Body of pancreas (tissue), 4 donors: ENCODE measurements at regions not wholly inside any gene's neighbourhood (a gene's known extent, or its start where the extent isn't known, plus 50 kb on each side); places are given as distances from the start of the nearest gene placed in this dataset.

Experiments used
- ATAC-seq: fragments of 150-250 bp; one replicate; pipeline ENCODE4 v1.9.1; 2016
- DNase-seq, 4 donors: peaks; one replicate each; pipeline ENCODE4 v3.0.0-alpha.2; 2019
- H3K27ac ChIP-seq, 4 donors: fragments of 200-600 bp; sonication (generic); 1 replicate in 3 of 4; 2 replicates in 1 of 4; pipeline versions ENCODE4 v1.5.1 to v1.6.1; 2016 to 2019; ENCODE audit warnings: mild to moderate bottlenecking in 1 of 4, mixed read lengths in 1 of 4, moderate library complexity in 1 of 4
- H3K27me3 ChIP-seq, 2 donors: fragments of 200-600 bp; sonication (generic); one replicate each; pipeline ENCODE4 v1.6.0; 2016; ENCODE audit warnings: mild to moderate bottlenecking in 1 of 2
- H3K36me3 ChIP-seq, 2 donors: fragments of 200-600 bp; sonication (generic); replicated peaks in 1 of 2; 2 replicates each; pipeline ENCODE4 v1.5.1; 2016; ENCODE audit warnings: low read depth in 2 of 2; ENCODE audit not compliant: insufficient read depth in 1 of 2
- H3K4me1 ChIP-seq: fragments of 200-600 bp; sonication (generic); one replicate; pipeline ENCODE4 v1.6.0; 2016
- H3K4me3 ChIP-seq, 2 donors: fragments of 200-600 bp; sonication (generic); 1 replicate in 1 of 2; 2 replicates in 1 of 2; pipeline ENCODE4 v1.5.1; 2016 to 2019
- H3K9me3 ChIP-seq, 3 donors: fragments of 200-600 bp; sonication (generic); 1 replicate in 2 of 3; 2 replicates in 1 of 3; pipeline ENCODE4 v1.5.1; 2016
- POLR2A ChIP-seq, 3 donors: fragments of 450-650 bp; IDR thresholded peaks; one replicate each; pipeline ENCODE4 v1.6.1; 2016; ENCODE audit warnings: antibody characterized with exemption in 3 of 3, mild to moderate bottlenecking in 2 of 3
- WGBS, 2 donors: methylation state at CpG; one replicate each; pipeline ENCODE4 v1.1.5; 2017; 5-methylcytosine and 5-hydroxymethylcytosine counted together
- intact Hi-C: fragments of 100-400 bp; cut with DNase I; formaldehyde crosslinking; loops from one replicate; pipeline ENCODE4 v1.15.1; 2023
- TF ChIP-seq, protein P1 (sequence below), 7 experiments: fragments of 450-650 bp in 4 of 7; fragments of 200-600 bp in 3 of 7; sonication (generic) in 3 of 7; IDR thresholded peaks; one replicate each; pipeline ENCODE4 v1.5.1; 2016 to 2019; ENCODE audit warnings: antibody characterized with exemption in 7 of 7

DNA sequence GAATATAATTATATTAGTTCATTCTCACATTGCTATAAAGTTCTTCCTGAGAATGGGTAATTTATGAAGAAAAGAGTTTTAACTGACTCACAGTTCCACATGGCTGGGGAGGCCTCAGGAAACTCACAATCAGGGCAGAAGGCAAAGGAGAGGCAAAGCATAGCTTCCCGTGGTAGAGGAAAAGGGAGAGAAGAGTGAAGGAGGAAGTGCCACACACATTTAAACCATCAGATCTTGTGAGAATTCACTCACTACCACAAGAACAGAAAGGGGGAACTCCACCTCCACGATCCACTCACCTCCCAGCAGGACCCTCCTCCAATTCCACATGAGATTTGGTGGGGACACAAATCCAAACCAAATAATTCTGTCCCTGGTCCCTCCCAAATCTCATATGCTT lies 773.4 kb upstream of the INTU start:
- Histone ChIP-seq H3K27me3 (no peaks in the 10 kb centered on the region), H3K4me3 (no peak overlapping the region), H3K4me1 (no peaks in the 10 kb centered on the region), H3K36me3 (no peaks in the 10 kb centered on the region), H3K9me3 (no peaks in the 10 kb centered on the region), H3K27ac (no peak overlapping the region)
- no peak for DNase-seq
- intact Hi-C loops = no loop called here
- WGBS, 2 donors = 33 to 51% methylated on average over 2 of the region's 2 CpGs
- ATAC-seq = no peak
- TF ChIP-seq, protein P1, sequence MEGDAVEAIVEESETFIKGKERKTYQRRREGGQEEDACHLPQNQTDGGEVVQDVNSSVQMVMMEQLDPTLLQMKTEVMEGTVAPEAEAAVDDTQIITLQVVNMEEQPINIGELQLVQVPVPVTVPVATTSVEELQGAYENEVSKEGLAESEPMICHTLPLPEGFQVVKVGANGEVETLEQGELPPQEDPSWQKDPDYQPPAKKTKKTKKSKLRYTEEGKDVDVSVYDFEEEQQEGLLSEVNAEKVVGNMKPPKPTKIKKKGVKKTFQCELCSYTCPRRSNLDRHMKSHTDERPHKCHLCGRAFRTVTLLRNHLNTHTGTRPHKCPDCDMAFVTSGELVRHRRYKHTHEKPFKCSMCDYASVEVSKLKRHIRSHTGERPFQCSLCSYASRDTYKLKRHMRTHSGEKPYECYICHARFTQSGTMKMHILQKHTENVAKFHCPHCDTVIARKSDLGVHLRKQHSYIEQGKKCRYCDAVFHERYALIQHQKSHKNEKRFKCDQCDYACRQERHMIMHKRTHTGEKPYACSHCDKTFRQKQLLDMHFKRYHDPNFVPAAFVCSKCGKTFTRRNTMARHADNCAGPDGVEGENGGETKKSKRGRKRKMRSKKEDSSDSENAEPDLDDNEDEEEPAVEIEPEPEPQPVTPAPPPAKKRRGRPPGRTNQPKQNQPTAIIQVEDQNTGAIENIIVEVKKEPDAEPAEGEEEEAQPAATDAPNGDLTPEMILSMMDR (IDR thresholded peaks at IDR 0.05) = no peak
- no peak for TF ChIP-seq POLR2A (IDR thresholded peaks at IDR 0.05)

DNA sequence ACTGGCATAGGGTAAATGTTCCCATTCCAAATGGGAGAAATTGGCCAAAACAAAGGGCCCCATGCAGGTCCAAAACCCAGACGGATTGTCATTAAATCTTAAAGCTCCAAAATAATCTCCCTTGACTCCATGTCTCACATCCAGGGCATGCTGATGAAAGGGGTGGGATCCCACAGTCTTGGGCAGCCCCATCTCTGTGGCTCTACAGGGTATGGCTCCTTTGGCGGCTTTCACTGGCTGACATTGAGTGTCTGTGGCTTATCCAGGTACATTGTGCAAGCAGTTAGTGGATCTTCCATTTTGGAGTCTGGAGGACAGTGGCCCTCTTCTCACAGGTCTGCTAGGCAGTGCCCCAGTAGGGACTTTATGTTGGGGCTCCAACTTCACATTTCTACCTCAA lies 772.9 kb upstream of the INTU start:
- Histone ChIP-seq H3K4me1 (no peaks in the 10 kb centered on the region), H3K9me3 (no peaks in the 10 kb centered on the region), H3K27ac (no peak overlapping the region), H3K36me3 (no peaks in the 10 kb centered on the region), H3K4me3 (no peak overlapping the region), H3K27me3 (no peaks in the 10 kb centered on the region)
- DNase-seq (no peak), ATAC-seq (no peak)
- no peak for TF ChIP-seq POLR2A (IDR thresholded peaks at IDR 0.05)
- TF ChIP-seq, protein P1 (IDR thresholded peaks at IDR 0.05) = no peak
- WGBS, 2 donors = 62 to 83% methylated on average over 2 of the region's 2 CpGs
- intact Hi-C loops = no loop called here

DNA sequence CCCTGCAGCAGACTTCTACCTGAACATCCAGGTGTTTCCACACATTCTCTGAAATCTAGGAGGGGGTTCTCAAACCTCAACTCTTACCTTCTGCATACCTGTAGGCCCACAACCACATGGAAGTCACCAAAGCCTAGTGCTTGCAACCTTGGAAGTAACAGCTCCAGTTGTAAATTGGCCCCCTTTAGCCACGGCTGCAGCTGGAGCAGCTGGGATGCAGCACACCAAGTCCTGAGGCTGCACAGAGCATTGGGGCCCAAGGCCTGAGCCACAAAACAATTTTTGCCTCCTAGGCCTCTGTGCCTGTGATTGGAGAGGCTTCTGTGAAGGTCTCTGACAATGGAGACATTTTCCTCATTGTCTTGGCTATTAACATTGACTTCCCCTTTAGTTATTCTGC lies 772.4 kb upstream of the INTU start:
- DNase-seq (no peak), ATAC-seq (no peak)
- H3K27me3 ChIP-seq = no peaks in the 10 kb centered on the region
- H3K4me3 ChIP-seq = no peak overlapping the region
- no peaks in the 10 kb centered on the region for H3K4me1 ChIP-seq
- TF ChIP-seq, protein P1 (IDR thresholded peaks at IDR 0.05) = no peak
- TF ChIP-seq POLR2A (IDR thresholded peaks at IDR 0.05) = no peak
- intact Hi-C loops = no loop called here
- 82 to 93% methylated on average over 1 of the region's 1 CpG for WGBS, 2 donors
- H3K36me3 ChIP-seq = no peaks in the 10 kb centered on the region
- no peaks in the 10 kb centered on the region for H3K9me3 ChIP-seq
- no peak overlapping the region for H3K27ac ChIP-seq

DNA sequence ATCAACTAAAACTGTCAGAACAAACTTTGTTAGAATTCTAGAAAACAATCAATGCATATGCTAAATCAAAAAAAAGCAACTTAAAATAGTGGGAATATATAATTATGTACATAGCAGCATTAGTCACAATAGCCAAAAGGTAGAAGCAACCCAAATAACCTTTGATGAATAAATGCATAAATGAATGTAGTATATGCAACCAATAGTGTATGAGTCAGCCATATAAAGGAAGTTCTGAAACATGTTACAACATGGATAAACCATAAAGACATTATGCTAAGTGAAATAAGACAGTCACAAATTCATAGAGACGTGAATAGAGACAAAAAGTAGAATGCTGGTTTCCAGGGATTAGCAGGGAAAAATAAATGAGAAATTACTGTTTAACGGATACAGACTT lies 762.8 kb upstream of the INTU start:
- no peak overlapping the region for H3K4me3 ChIP-seq
- no peaks in the 10 kb centered on the region for H3K27me3 ChIP-seq
- no peaks in the 10 kb centered on the region for H3K9me3 ChIP-seq
- TF ChIP-seq POLR2A (IDR thresholded peaks at IDR 0.05) = no peak
- TF ChIP-seq, protein P1 (IDR thresholded peaks at IDR 0.05) = no peak
- no peaks in the 10 kb centered on the region for H3K4me1 ChIP-seq
- intact Hi-C loops = no loop called here
- ATAC-seq (no peak), DNase-seq (no peak)
- no peaks in the 10 kb centered on the region for H3K36me3 ChIP-seq
- WGBS, 2 donors = 48 to 50% methylated on average over 2 of the region's 2 CpGs
- H3K27ac ChIP-seq = no peak overlapping the region

DNA sequence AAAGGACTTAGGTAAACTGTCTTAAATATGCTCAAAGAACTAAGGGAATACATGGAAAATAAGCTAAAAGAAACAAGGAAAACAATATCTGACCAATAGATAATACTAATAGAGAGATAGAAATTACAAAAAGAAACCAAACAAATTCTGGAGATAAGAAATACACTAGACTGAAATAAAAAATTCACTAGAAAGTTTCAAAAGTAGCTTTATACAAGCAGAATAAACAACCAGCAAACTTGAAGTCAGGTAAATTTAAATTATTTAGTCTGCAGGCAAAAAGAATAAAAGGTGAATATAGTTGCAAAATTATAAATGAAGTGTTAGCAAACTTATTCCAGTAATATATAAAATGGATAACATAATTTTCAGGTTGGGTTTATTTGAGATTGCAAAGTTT lies 760.9 kb upstream of the INTU start:
- no peaks in the 10 kb centered on the region for H3K9me3 ChIP-seq
- no peaks in the 10 kb centered on the region for H3K27me3 ChIP-seq
- no peak overlapping the region for H3K27ac ChIP-seq
- ATAC-seq = no peak
- no peak for DNase-seq
- no peak for TF ChIP-seq POLR2A (IDR thresholded peaks at IDR 0.05)
- TF ChIP-seq, protein P1 (IDR thresholded peaks at IDR 0.05) = no peak
- H3K36me3 ChIP-seq = no peaks in the 10 kb centered on the region
- intact Hi-C loops = no loop called here
- H3K4me1 ChIP-seq = no peaks in the 10 kb centered on the region
- H3K4me3 ChIP-seq = no peak overlapping the region
